ENCODE measurements at regions not wholly inside any gene's neighbourhood (a gene's known extent, or its start where the extent isn't known, plus 50 kb on each side); places are given as distances from the start of the nearest gene placed in this dataset.

DNA sequence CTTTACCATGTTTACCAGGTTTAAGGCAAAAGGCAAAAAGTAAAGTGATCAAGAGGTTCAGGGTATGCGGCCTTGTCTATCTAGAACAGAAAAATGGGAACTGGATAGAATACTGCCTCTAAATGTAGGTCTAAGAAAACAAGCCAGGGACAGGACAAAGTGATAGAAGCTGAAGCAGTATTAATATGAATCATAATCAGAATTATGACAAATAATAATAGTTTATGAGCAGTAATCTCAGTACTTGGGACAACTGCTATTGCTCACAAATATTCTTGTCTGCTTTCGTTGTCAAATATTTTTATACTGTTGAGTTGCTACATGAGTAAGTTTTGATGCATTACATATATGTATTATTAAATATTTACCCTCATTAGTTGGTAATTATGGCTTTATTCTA lies 356.9 kb upstream of the RBMS3 start:
- TF ChIP-seq, protein P1, sequence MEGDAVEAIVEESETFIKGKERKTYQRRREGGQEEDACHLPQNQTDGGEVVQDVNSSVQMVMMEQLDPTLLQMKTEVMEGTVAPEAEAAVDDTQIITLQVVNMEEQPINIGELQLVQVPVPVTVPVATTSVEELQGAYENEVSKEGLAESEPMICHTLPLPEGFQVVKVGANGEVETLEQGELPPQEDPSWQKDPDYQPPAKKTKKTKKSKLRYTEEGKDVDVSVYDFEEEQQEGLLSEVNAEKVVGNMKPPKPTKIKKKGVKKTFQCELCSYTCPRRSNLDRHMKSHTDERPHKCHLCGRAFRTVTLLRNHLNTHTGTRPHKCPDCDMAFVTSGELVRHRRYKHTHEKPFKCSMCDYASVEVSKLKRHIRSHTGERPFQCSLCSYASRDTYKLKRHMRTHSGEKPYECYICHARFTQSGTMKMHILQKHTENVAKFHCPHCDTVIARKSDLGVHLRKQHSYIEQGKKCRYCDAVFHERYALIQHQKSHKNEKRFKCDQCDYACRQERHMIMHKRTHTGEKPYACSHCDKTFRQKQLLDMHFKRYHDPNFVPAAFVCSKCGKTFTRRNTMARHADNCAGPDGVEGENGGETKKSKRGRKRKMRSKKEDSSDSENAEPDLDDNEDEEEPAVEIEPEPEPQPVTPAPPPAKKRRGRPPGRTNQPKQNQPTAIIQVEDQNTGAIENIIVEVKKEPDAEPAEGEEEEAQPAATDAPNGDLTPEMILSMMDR (IDR thresholded peaks at IDR 0.05), result no peak
- H3K4me3 ChIP-seq, result no peak overlapping the region
- no peak for DNase-seq (ENCODE audit: low spot score)
- H3K27ac ChIP-seq, result no peak overlapping the region

DNA sequence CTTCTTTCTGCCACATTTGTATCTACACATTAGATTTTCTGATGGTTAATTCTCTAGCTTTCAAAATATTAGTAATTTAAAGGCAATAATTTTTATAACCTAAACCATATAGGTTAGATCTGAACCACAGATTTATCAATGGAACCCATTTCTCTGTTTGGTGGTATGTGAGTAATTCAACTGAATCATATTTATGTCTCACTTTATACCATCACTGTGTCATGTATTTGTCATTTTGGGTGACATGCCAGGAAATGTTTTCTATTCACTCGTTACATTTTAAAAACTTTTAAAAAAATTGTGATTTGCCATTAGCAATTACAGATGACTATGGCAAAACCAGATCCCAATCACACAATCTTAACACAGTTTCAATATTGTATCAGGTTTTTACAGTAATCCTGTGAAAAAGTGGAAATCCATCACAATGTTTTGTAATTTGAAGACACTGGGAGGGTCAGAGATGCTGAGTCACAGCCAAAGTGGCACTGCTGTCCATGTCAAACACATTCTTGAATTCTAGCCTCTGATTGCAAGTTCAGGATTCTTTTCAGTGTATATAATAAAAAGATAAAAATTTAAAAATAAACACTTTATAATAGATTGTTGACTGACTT lies 356.0 kb upstream of the RBMS3 start:
- DNase-seq (ENCODE audit: low spot score), result no peak
- no peak overlapping the region for H3K27ac ChIP-seq
- no peak overlapping the region for H3K4me3 ChIP-seq
- TF ChIP-seq, protein P1 (IDR thresholded peaks at IDR 0.05), result no peak

DNA sequence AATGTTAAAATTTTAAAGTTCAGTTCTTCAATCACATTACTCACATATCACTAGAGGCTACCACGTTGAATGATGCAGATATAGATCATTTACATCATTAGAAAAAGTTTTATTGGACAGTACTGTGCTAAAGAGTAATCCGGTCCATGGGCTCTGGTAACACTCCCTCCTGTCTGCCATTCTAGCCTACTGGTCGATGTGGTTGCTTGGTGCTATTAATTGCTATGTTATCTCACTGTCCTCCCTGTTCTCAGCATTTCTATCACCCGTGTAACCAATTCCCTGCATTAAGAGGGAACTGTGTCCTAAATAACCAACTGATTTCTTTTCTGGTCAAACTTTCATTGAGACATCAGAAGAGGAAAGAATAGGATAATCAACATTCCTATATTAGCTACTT lies 347.5 kb upstream of the RBMS3 start:
- TF ChIP-seq, protein P1 (IDR thresholded peaks at IDR 0.05), result no peak
- Histone ChIP-seq H3K27ac (no peak overlapping the region), H3K4me3 (no peak overlapping the region)
- no peak for DNase-seq (ENCODE audit: low spot score)

DNA sequence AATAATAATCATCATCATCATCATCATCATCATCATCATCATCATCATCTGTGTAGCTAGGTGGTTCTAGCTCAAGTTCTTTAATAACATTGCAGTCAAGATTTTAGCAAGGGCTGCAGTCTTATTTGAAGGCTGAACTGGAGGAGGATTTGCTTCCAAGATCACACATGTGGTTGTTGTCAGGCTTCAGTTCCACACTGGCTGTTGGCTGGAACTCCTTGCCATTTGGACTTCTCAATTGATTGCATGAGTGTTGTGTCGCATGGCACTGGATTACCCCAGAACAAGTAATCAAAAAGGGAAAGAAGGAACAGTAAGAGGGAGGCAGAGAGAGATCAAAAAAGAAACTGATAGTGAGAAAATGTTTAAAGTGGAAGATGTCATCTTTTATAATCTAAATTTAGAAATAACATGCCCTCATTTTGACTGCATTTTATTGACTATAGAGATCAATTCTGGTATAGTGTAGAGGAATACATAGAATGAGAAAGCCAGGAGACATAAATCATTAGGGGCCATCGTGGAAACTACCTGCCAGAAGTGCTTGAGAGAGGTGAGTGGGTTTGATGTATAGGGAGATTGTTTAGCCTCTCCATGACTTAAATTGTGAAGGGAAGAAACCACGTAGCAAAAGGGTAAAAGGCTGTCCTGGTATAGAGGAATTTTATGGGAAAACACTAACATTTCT lies 346.6 kb upstream of the RBMS3 start:
- Histone ChIP-seq H3K4me3 (no peak overlapping the region), H3K27ac (no peak overlapping the region)
- DNase-seq (ENCODE audit: low spot score), result no peak
- TF ChIP-seq, protein P1 (IDR thresholded peaks at IDR 0.05), result no peak

DNA sequence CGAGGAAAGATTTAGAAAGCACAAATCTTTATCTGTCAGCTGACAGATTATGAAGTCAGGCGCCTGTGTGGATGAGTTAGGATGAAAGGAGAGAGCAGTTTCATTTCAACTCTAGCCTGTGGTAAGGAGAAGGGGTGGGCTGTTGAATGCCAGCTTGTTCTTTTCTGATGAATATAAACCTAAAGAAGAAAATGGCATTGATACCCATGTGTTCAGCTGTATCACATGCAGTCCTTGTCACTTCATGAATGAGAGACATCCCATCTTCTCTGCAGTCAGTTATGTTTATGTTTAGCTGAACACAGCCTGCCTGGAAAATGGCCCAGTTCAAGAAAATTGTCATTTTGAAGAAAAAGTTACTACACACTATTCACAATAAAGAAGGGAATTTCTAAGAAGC lies 345.7 kb upstream of the RBMS3 start:
- Histone ChIP-seq H3K4me3 (no peak overlapping the region), H3K27ac (no peak overlapping the region)
- TF ChIP-seq, protein P1 (IDR thresholded peaks at IDR 0.05), result no peak
- no peak for DNase-seq (ENCODE audit: low spot score)

DNA sequence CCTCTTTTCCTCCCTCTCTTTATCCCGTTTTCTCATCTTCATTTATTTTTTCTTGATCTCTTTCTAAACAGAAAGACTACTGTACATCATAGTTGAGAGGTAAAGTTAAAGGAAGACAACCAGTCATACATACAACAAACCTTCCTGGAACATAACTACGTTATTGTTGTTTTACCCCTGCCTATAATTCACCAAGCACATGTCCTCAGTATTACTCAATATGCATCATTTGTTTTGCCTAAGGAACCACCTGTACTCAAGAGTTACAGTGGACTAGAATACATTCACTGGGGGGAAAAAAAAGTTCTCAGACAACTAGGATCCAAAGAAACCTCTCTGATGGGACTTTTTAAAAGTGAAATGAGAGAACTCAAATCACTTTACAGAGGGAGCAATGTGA lies 344.7 kb upstream of the RBMS3 start:
- H3K4me3 ChIP-seq, result no peak overlapping the region
- DNase-seq (ENCODE audit: low spot score), result no peak
- TF ChIP-seq, protein P1 (IDR thresholded peaks at IDR 0.05), result no peak
- no peak overlapping the region for H3K27ac ChIP-seq

DNA sequence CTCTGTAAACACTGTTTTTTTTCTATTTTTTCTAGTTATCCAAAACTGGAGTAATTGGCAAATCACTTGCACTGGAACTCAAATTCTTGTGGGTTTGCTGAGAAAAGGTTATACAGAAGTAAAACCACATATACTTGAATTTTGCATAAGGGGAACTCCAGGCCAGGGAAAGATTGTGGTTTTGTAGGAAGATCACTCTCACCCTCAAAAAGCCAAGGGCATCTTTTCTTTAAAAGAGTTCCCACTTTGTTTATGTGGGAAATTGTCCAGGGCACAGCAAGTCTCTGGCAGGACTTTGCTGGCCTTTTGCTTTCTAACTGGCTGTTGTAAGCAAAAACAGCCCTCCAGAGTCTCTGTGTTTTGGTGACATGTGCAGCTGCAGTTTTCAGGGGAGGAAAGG lies 340.3 kb upstream of the RBMS3 start:
- peak overlapping the region; percentile 25 for H3K4me3 ChIP-seq
- peak overlapping the region; percentile 47 to 78 for H3K27ac ChIP-seq
- no peak for DNase-seq (ENCODE audit: low spot score)
- TF ChIP-seq, protein P1 (IDR thresholded peaks at IDR 0.05), result no peak

Measured in coronary artery (tissue), 2 donors.